Neural crest cell (in vitro differentiated cells): ENCODE measurements at regions not wholly inside any gene's neighbourhood (a gene's known extent, or its start where the extent isn't known, plus 50 kb on each side); places are given as distances from the start of the nearest gene placed in this dataset.

Experiments
- DNase-seq: peaks from one replicate; pipeline ENCODE4 v3.0.0; 2021; ENCODE audit warnings: low read depth, mixed read lengths, low spot score
- H3K27ac Mint-ChIP-seq: one replicate; pipeline ENCODE4 v1.8.0; 2021; ENCODE audit warnings: mild to moderate bottlenecking, mixed read lengths; ENCODE audit not compliant: unreplicated experiment
- H3K27me3 Mint-ChIP-seq: 2 replicates; pipeline ENCODE4 v1.8.0; 2021; ENCODE audit warnings: low read depth, mild to moderate bottlenecking, mixed read lengths
- H3K36me3 Mint-ChIP-seq: 2 replicates; pipeline ENCODE4 v1.8.0; 2021; ENCODE audit warnings: low read depth, mild to moderate bottlenecking, mixed read lengths
- H3K4me1 Mint-ChIP-seq: 2 replicates; pipeline ENCODE4 v1.8.0; 2021; ENCODE audit warnings: mixed read lengths
- H3K4me3 Mint-ChIP-seq: one replicate; pipeline ENCODE4 v1.8.0; 2021; ENCODE audit warnings: mild to moderate bottlenecking, mixed read lengths
- H3K9me3 Mint-ChIP-seq: 2 replicates; pipeline ENCODE4 v1.8.0; 2021; ENCODE audit warnings: mixed read lengths
- TF ChIP-seq, protein P1 (sequence below): fragments of 200-600 bp; sonication (generic); conservative IDR thresholded peaks from 2 replicates; pipeline ENCODE4 v1.5.0; 2021; ENCODE audit warnings: antibody characterized with exemption, mild to moderate bottlenecking

DNA sequence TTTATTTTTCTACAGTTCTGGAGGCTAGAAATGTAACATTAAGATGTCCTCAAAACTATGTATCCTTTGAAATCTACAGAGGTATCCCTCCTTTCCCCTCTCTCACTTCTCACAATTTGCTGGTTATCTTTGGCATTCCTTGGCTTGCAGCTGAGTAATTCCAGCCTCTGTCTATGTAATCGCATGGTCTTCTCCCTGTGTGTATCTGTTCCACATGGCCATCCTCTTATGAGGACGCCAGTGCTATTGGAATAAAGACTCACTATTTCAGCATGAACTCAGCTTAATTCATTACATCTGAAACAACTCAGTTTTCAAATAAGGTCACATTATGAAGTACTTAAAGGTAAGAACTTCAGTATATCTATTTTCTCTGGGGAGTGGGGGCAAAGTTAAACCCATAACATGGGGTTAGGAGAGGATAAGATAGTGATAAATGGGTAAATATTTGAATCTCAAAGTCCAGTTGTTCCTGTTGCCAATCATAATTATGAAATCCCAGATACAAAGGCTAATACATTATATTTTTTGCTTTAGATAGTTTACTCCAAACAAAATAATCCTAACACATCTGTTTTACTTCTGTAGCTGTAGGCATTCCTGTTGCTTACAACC, 1290.8 kb downstream of the NCAM2 start:
- Mint-ChIP-seq H3K4me3 (no peak overlapping the region), H3K4me1 (no peaks in the 10 kb centered on the region), H3K36me3 (no peaks in the 10 kb centered on the region)

DNA sequence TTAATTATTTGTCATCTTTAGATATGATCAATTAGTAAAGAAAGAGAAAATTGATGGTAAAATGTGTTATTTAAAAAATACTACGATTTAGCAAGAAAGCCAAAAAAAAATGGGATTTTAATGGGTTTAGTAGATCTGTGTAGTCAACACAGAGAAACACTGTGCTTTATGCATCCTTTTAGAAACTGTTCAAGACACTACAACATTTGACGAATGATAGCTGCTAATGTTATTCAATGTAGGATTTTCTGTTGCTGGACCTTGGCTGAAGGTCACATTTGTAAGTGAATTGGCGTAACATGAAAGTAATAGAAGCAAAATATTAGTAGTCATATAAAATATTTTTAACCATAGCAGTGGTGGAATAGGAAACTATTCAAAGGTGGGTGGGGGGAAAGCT, 1293.9 kb downstream of the NCAM2 start:
- H3K9me3 Mint-ChIP-seq, result no peaks in the 10 kb centered on the region
- H3K4me3 Mint-ChIP-seq, result no peak overlapping the region
- TF ChIP-seq, protein P1, sequence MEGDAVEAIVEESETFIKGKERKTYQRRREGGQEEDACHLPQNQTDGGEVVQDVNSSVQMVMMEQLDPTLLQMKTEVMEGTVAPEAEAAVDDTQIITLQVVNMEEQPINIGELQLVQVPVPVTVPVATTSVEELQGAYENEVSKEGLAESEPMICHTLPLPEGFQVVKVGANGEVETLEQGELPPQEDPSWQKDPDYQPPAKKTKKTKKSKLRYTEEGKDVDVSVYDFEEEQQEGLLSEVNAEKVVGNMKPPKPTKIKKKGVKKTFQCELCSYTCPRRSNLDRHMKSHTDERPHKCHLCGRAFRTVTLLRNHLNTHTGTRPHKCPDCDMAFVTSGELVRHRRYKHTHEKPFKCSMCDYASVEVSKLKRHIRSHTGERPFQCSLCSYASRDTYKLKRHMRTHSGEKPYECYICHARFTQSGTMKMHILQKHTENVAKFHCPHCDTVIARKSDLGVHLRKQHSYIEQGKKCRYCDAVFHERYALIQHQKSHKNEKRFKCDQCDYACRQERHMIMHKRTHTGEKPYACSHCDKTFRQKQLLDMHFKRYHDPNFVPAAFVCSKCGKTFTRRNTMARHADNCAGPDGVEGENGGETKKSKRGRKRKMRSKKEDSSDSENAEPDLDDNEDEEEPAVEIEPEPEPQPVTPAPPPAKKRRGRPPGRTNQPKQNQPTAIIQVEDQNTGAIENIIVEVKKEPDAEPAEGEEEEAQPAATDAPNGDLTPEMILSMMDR, result no peak
- no peaks in the 10 kb centered on the region for H3K4me1 Mint-ChIP-seq
- no peak for DNase-seq
- no peaks in the 10 kb centered on the region for H3K27me3 Mint-ChIP-seq
- no peaks in the 10 kb centered on the region for H3K36me3 Mint-ChIP-seq
- H3K27ac Mint-ChIP-seq, result no peak overlapping the region

More for the DNA sequence above, 1290.8 kb downstream of the NCAM2 start:
- TF ChIP-seq, protein P1, result no peak
- Mint-ChIP-seq H3K27me3 (no peaks in the 10 kb centered on the region), H3K27ac (no peak overlapping the region), H3K9me3 (no peaks in the 10 kb centered on the region)
- no peak for DNase-seq

DNA sequence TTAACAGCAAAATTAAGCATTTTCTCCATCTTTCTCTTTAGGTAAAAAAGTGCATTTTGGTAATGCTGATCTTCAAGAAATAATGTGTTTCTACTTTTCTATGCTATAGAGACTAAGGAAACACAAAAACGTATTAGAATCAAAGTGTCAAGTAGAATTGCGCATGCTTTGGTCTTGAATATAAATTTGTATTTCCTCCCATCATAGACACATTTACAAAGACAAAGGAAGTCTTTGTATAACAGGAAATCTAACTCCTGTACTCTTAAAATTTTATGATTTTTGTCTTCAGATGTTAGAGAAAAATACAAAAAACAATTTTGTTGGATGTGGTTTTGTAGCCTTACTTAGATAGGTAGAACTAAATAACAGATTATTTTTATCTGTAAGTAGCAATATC, 1299.4 kb downstream of the NCAM2 start:
- Mint-ChIP-seq H3K36me3 (no peaks in the 10 kb centered on the region), H3K4me1 (no peaks in the 10 kb centered on the region), H3K9me3 (peaks cover 3% of the 10 kb centered on the region), H3K4me3 (no peak overlapping the region), H3K27ac (no peak overlapping the region), H3K27me3 (no peaks in the 10 kb centered on the region)
- no peak for DNase-seq
- TF ChIP-seq, protein P1, result no peak

DNA sequence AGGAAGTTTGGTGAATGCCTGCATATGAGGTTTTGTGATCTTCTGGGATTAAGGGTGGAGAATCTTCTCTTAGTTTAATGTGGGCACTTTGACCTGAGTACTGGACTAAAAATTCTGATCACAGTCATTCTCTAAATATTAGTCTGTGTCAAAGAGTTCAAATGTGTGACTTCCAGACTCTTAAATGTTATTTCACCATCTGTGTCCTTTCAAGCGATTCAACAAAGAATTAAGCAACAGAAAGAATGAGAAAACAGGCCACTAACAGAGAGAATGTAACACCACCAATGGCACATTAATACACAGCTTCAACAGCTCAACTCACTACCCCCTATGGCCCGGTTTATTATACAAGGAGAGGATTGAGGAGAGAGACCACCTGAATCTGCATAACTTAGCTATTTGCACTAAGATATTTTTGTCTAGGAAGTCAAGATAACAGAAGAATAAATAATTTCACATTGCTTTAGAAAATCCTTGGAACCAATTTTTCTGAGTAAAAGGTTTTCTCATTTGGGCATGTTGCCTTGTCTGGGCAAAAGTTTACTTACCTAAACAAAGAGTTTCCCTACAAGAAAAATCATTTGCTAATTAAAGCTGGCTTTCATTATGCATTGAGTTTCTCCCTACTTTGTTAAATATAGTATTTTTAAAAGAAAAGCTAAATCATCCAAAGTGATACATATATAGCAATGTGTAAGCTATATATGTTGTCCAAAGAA, 1313.7 kb downstream of the NCAM2 start:
- H3K4me1 Mint-ChIP-seq, result no peaks in the 10 kb centered on the region
- TF ChIP-seq, protein P1, result no peak
- no peak overlapping the region for H3K4me3 Mint-ChIP-seq
- H3K27ac Mint-ChIP-seq, result no peak overlapping the region
- H3K27me3 Mint-ChIP-seq, result no peaks in the 10 kb centered on the region
- peaks cover 10% of the 10 kb centered on the region for H3K9me3 Mint-ChIP-seq
- H3K36me3 Mint-ChIP-seq, result no peaks in the 10 kb centered on the region
- no peak for DNase-seq

DNA sequence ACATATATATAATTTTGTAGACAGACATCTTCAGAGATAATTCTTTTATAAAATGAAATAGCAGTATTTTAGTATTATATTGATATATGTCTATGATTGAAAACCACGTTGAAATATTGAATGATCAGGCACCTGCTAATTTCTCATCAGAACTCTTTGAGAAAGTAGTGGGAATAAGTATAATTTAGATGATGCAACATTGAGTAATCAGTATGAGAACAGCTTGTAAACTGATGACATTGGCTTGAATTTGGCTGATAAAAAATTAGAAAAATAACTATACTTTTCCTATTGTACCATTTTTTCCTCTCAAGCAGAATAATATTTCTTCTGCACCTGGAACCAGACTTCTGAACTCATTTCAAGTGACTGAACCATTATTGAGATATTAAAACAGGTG, 1316.8 kb downstream of the NCAM2 start:
- H3K27me3 Mint-ChIP-seq, result no peaks in the 10 kb centered on the region
- TF ChIP-seq, protein P1, result no peak
- DNase-seq, result no peak
- H3K9me3 Mint-ChIP-seq, result peaks cover 11% of the 10 kb centered on the region
- no peak overlapping the region for H3K27ac Mint-ChIP-seq
- no peaks in the 10 kb centered on the region for H3K4me1 Mint-ChIP-seq
- no peak overlapping the region for H3K4me3 Mint-ChIP-seq
- no peaks in the 10 kb centered on the region for H3K36me3 Mint-ChIP-seq
